IMR-90 (cell line): ENCODE measurements at regions not wholly inside any gene's neighbourhood (a gene's known extent, or its start where the extent isn't known, plus 50 kb on each side); places are given as distances from the start of the nearest gene placed in this dataset.

Experiments
- ATAC-seq: fragments of 200-7000 bp; cut with Tn5 transposase; 2 replicates; pipeline ENCODE4 v1.9.1; 2020; ENCODE audit warnings: low read depth, mild to moderate bottlenecking, moderate library complexity
- BruUV-seq: library from RNA; stranded (reverse); fragments of 400-500 nt; replicated peaks from 2 replicates; lab custom pipeline; 2021; lab: Mats Ljungman, UMichigan
- CTCF ChIA-PET: fragments of 300-600 bp; formaldehyde crosslinking; extraction: SDS; loops from one replicate; lab custom pipeline; 2021; ENCODE audit warnings: antibody characterized with exemption; lab: Yijun Ruan, JAX
- POLR2A ChIA-PET: fragments of 300-600 bp; sonication (Branson Sonifier 250); formaldehyde crosslinking; loops from one replicate; lab custom pipeline; 2022; ENCODE audit warnings: antibody characterized with exemption; ENCODE audit not compliant: unreplicated experiment; lab: Charles Lee
- DNase-seq: peaks from one replicate; pipeline ENCODE4 v3.0.0; 2013
- H2AFZ ChIP-seq: replicated peaks from 2 replicates; pipeline ENCODE3; 2013; ENCODE audit warnings: low read length, mild to moderate bottlenecking; ENCODE audit not compliant: poor library complexity
- H2AK5ac ChIP-seq: 2 replicates; pipeline ENCODE4 v1.6.1; 2013; ENCODE audit warnings: low read depth, low read length, inconsistent platforms
- H2AK9ac ChIP-seq: replicated peaks from 2 replicates; pipeline ENCODE3; 2013; ENCODE audit warnings: mild to moderate bottlenecking, low read depth, low read length, moderate library complexity; ENCODE audit not compliant: poor library complexity
- H2BK120ac ChIP-seq: 2 replicates; pipeline ENCODE4 v1.6.1; 2013; ENCODE audit warnings: low read depth, low read length, inconsistent platforms
- H2BK15ac ChIP-seq: 3 replicates; pipeline ENCODE4 v1.6.1; 2013; ENCODE audit warnings: low read depth, low read length, inconsistent platforms
- H2BK20ac ChIP-seq: 2 replicates; pipeline ENCODE4 v1.6.1; 2013; ENCODE audit warnings: low read depth, mild to moderate bottlenecking, inconsistent platforms, low read length, moderate library complexity
- H2BK5ac ChIP-seq: 2 replicates; pipeline ENCODE4 v1.6.1; 2013; ENCODE audit warnings: mild to moderate bottlenecking, low read depth, low read length, inconsistent platforms; ENCODE audit not compliant: poor library complexity, severe bottlenecking
- H3K14ac ChIP-seq: replicated peaks from 2 replicates; pipeline ENCODE4 v1.6.1; 2013; ENCODE audit warnings: low read depth, low read length, inconsistent platforms
- H3K18ac ChIP-seq: 2 replicates; pipeline ENCODE4 v1.6.1; 2013; ENCODE audit warnings: low read depth, low read length, control low read depth
- H3K23ac ChIP-seq: 2 replicates; pipeline ENCODE4 v1.6.1; 2013; ENCODE audit warnings: low read depth, low read length, inconsistent platforms
- H3K27ac ChIP-seq: 2 replicates; pipeline ENCODE4 v1.5.1; 2013; ENCODE audit warnings: mild to moderate bottlenecking, control low read depth, low read length; ENCODE audit not compliant: insufficient read depth
- H3K27me3 ChIP-seq: 2 replicates; pipeline ENCODE4 v1.6.1; 2013; ENCODE audit warnings: low read length; ENCODE audit not compliant: control insufficient read depth, insufficient read depth
- H3K36me3 ChIP-seq: 2 replicates; pipeline ENCODE4 v1.6.1; 2013; ENCODE audit warnings: low read length, mixed read lengths; ENCODE audit not compliant: control insufficient read depth, insufficient read depth
- H3K4ac ChIP-seq: 2 replicates; pipeline ENCODE4 v1.6.1; 2013; ENCODE audit warnings: low read depth, low read length, inconsistent platforms
- H3K4me1 ChIP-seq: 2 replicates; pipeline ENCODE4 v1.6.1; 2013; ENCODE audit warnings: low read length, mixed read lengths; ENCODE audit not compliant: control insufficient read depth, insufficient read depth
- H3K4me2 ChIP-seq: 2 replicates; pipeline ENCODE4 v1.6.1; 2013; ENCODE audit warnings: low read depth, mild to moderate bottlenecking, control low read depth, low read length, moderate library complexity
- H3K4me3 ChIP-seq: 2 replicates; pipeline ENCODE4 v1.5.1; 2013; ENCODE audit warnings: low read depth, mild to moderate bottlenecking, control low read depth, low read length, moderate library complexity; ENCODE audit not compliant: insufficient read depth
- H3K56ac ChIP-seq: 2 replicates; pipeline ENCODE4 v1.6.1; 2013; ENCODE audit warnings: low read length, inconsistent platforms; ENCODE audit not compliant: insufficient read depth; ENCODE audit errors: extremely low read depth
- H3K79me1 ChIP-seq, 2 experiments: 2 replicates each; pipeline ENCODE4 v1.6.1; 2013; ENCODE audit warnings: low read length in 2 of 2, inconsistent platforms in 1 of 2, low read depth in 1 of 2
- H3K9ac ChIP-seq: 2 replicates; pipeline ENCODE4 v1.6.1; 2013; ENCODE audit warnings: low read depth, low read length, control low read depth
- H3K9me1 ChIP-seq: 2 replicates; pipeline ENCODE4 v1.6.1; 2013; ENCODE audit warnings: low read length, inconsistent platforms; ENCODE audit not compliant: insufficient read depth
- H3K9me3 ChIP-seq: 2 replicates; pipeline ENCODE4 v1.6.1; 2013; ENCODE audit warnings: low read length; ENCODE audit not compliant: control insufficient read depth, insufficient read depth
- H4K20me1 ChIP-seq: 2 replicates; pipeline ENCODE4 v1.6.1; 2013; ENCODE audit warnings: low read length, inconsistent platforms; ENCODE audit not compliant: insufficient read depth
- H4K5ac ChIP-seq: 2 replicates; pipeline ENCODE4 v1.6.1; 2013; ENCODE audit warnings: mild to moderate bottlenecking, low read depth, low read length, control low read depth
- H4K8ac ChIP-seq, 2 experiments: 2 replicates each; pipeline ENCODE4 v1.6.1; 2013; ENCODE audit warnings: low read depth in 2 of 2, low read length in 2 of 2, control low read depth in 1 of 2, inconsistent platforms in 1 of 2
- H4K91ac ChIP-seq: 2 replicates; pipeline ENCODE4 v1.6.1; 2013; ENCODE audit warnings: low read depth, low read length, inconsistent platforms; ENCODE audit not compliant: insufficient read depth
- MAFK ChIP-seq: IDR thresholded peaks from 2 replicates; pipeline ENCODE4 v1.6.1; 2012; ENCODE audit warnings: low read depth, low read length, improper control_type of control experiment
- POLR2A ChIP-seq: IDR thresholded peaks from 2 replicates; pipeline ENCODE4 v1.6.1; 2012; ENCODE audit warnings: mild to moderate bottlenecking, low read depth, low read length
- RFX5 ChIP-seq: IDR thresholded peaks from 2 replicates; pipeline ENCODE4 v1.8.0; 2012; ENCODE audit warnings: low read depth, mild to moderate bottlenecking, low read length, moderate library complexity
- SMC3 ChIP-seq: fragments of 150-350 bp; IDR thresholded peaks from 2 replicates; pipeline ENCODE4 v1.6.1; 2016; ENCODE audit warnings: low read depth, mild to moderate bottlenecking, antibody characterized with exemption, low read length, moderate library complexity
- WGBS, 2 experiments: methylation state at CpG; one replicate each; pipeline versions ENCODE4 v1.1.5 to v1.1.7; 2013; ENCODE audit warnings: missing lambda C conversion rate in 2 of 2; ENCODE audit not compliant: insufficient read length in 1 of 2; ENCODE audit errors: extremely low coverage in 2 of 2; 5-methylcytosine and 5-hydroxymethylcytosine counted together
- dilution Hi-C: fragments of 300-500 bp; cut with HindIII; formaldehyde crosslinking; loops from one replicate; pipeline ENCODE4 v1.14.3; 2018; ENCODE audit warnings: low sequenced_read_pairs; ENCODE audit not compliant: unreplicated experiment
- in situ Hi-C: fragments of 300-500 bp; cut with MboI; formaldehyde crosslinking; loops from 3 replicates; pipeline ENCODE4 v1.14.3; 2019; ENCODE audit warnings: low sequenced_read_pairs, inconsistent platforms, mixed read lengths
- intact Hi-C: fragments of 100-400 bp; cut with micrococcal nuclease; formaldehyde crosslinking; loops from 2 replicates; pipeline ENCODE4 v1.10.0; 2022
- TF ChIP-seq, protein P1 (sequence below): fragments of 150-350 bp; IDR thresholded peaks from 2 replicates; pipeline ENCODE4 v1.6.1; 2016; ENCODE audit warnings: low read depth, mild to moderate bottlenecking, low read length, moderate library complexity, borderline replicate concordance
- TF ChIP-seq, protein P2 (sequence below): fragments of 150-350 bp; IDR thresholded peaks from 2 replicates; pipeline ENCODE4 v1.6.1; 2017; ENCODE audit warnings: mild to moderate bottlenecking, antibody characterized with exemption, low read length, low read depth

DNA sequence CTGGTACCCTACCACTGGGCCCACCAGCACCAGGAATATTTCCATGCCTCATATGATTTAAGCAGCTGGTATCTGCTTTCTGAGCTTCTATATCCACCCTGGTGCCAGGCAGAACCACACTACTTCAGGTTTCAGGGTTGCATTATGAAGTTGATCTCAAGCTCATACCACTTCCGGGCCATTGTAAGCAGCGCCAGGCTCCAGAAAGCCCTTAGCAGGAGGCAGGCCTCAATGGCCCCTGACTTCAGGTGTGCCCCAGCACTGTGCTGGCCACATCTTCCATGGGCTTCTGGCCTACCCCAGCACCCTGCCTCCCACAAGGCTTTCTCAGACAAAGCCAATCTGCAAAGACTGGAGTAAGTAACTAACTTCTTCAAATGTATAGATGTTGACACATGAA lies 391.3 kb upstream of the GRM3 start:
- H3K36me3 ChIP-seq, result no peaks in the 10 kb centered on the region
- H2AK5ac ChIP-seq, result no peak overlapping the region
- no peak overlapping the region for H2AK9ac ChIP-seq
- ChIA-PET CTCF (no interaction called here), POLR2A (no interaction called here)
- H3K79me1 ChIP-seq, result no peaks in the 10 kb centered on the region
- no peak overlapping the region for H3K4ac ChIP-seq
- no peak overlapping the region for H3K56ac ChIP-seq
- DNase-seq (no peak), ATAC-seq (no peak)
- no peaks in the 10 kb centered on the region for H3K4me1 ChIP-seq
- peaks cover 1% of the 10 kb centered on the region; the same call in 1 of the 2 replicates for H3K9me3 ChIP-seq
- H3K9me1 ChIP-seq, result no peaks in the 10 kb centered on the region
- no peak overlapping the region for H4K91ac ChIP-seq
- H3K4me2 ChIP-seq, result no peak overlapping the region
- no peaks in the 10 kb centered on the region for H4K20me1 ChIP-seq
- H2AFZ ChIP-seq, result no peak overlapping the region
- H2BK15ac ChIP-seq, result no peak overlapping the region
- H3K18ac ChIP-seq, result no peak overlapping the region
- H3K27ac ChIP-seq, result no peak overlapping the region
- H3K4me3 ChIP-seq, result no peak overlapping the region
- H3K27me3 ChIP-seq, result no peaks in the 10 kb centered on the region
- intact Hi-C loops (no loop called here), in situ Hi-C loops (no loop called here), dilution Hi-C loops (no loop called here)
- no peak overlapping the region for H3K14ac ChIP-seq
- no peak overlapping the region for H2BK20ac ChIP-seq
- no peak overlapping the region for H3K23ac ChIP-seq
- no peak for TF ChIP-seq RFX5
- no peak for TF ChIP-seq SMC3
- TF ChIP-seq, protein P1, sequence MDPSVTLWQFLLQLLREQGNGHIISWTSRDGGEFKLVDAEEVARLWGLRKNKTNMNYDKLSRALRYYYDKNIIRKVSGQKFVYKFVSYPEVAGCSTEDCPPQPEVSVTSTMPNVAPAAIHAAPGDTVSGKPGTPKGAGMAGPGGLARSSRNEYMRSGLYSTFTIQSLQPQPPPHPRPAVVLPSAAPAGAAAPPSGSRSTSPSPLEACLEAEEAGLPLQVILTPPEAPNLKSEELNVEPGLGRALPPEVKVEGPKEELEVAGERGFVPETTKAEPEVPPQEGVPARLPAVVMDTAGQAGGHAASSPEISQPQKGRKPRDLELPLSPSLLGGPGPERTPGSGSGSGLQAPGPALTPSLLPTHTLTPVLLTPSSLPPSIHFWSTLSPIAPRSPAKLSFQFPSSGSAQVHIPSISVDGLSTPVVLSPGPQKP, result no peak
- no peak for TF ChIP-seq POLR2A
- no peak for TF ChIP-seq MAFK
- TF ChIP-seq, protein P2, sequence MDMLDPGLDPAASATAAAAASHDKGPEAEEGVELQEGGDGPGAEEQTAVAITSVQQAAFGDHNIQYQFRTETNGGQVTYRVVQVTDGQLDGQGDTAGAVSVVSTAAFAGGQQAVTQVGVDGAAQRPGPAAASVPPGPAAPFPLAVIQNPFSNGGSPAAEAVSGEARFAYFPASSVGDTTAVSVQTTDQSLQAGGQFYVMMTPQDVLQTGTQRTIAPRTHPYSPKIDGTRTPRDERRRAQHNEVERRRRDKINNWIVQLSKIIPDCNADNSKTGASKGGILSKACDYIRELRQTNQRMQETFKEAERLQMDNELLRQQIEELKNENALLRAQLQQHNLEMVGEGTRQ, result no peak
- no peak overlapping the region for H3K9ac ChIP-seq
- H2BK120ac ChIP-seq, result no peak overlapping the region
- BruUV-seq, result no TSS peak
- no CpG with 5 or more reads among the region's 2 CpGs for WGBS, 2 experiments
- no peak overlapping the region for H2BK5ac ChIP-seq
- H4K8ac ChIP-seq, result no peak overlapping the region
- no peak overlapping the region for H4K5ac ChIP-seq
